ENCODE measurements at regions not wholly inside any gene's neighbourhood (a gene's known extent, or its start where the extent isn't known, plus 50 kb on each side); places are given as distances from the start of the nearest gene placed in this dataset.

DNA sequence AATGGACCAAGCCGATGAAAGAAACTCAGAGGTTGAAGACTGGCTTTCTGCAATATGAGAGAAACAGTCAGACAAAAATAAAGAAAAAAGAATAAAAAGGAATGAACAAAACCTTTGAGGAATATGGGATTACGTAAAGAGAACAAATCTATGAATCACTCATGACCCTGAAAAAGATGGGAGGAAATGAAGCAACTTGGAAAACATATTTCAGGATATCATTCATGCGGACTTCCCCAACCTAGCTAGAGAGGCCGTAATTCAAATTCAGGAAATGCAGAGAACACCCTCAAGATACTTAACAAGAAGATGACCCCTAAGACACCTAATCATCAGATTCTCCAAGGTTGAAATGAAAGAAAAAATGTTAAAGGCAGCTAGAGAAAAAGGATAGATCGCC is 705.3 kb upstream of the CHRM3 start:
- H3K27ac Mint-ChIP-seq: no peak overlapping the region
- no peak for DNase-seq (ENCODE audit: low spot score in 2 of 2, unreplicated experiment in 2 of 2)
- TF ChIP-seq, protein P1, sequence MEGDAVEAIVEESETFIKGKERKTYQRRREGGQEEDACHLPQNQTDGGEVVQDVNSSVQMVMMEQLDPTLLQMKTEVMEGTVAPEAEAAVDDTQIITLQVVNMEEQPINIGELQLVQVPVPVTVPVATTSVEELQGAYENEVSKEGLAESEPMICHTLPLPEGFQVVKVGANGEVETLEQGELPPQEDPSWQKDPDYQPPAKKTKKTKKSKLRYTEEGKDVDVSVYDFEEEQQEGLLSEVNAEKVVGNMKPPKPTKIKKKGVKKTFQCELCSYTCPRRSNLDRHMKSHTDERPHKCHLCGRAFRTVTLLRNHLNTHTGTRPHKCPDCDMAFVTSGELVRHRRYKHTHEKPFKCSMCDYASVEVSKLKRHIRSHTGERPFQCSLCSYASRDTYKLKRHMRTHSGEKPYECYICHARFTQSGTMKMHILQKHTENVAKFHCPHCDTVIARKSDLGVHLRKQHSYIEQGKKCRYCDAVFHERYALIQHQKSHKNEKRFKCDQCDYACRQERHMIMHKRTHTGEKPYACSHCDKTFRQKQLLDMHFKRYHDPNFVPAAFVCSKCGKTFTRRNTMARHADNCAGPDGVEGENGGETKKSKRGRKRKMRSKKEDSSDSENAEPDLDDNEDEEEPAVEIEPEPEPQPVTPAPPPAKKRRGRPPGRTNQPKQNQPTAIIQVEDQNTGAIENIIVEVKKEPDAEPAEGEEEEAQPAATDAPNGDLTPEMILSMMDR (IDR thresholded peaks at IDR 0.05; ENCODE audit: unreplicated experiment): no peak
- H3K4me1 Mint-ChIP-seq: peaks cover 11% of the 10 kb centered on the region
- no peak overlapping the region for H3K4me3 Mint-ChIP-seq
- H3K27me3 Mint-ChIP-seq (ENCODE audit: low read depth): no peaks in the 10 kb centered on the region
- no peaks in the 10 kb centered on the region for H3K36me3 Mint-ChIP-seq
- H3K9me3 Mint-ChIP-seq: peaks cover 33% of the 10 kb centered on the region

DNA sequence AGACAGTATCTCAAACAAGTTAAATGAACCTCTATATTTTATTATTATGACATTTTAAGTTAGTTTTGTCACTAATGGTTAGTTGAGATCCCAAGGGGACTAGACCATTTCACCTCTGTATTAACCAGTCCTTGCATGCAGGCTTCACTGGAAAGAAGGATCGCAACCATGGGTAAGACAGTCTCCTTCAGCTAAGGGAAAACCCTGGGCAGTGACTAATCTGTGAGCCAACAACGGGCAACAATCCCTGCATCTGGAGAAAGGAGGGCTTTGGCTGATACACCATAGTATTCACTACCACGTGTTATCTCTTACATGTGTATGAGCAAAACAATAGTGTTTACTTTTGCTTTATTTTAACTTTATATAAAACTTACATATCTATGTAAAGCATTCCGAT is 708.8 kb upstream of the CHRM3 start:
- no peak overlapping the region for H3K4me3 Mint-ChIP-seq
- no peaks in the 10 kb centered on the region for H3K36me3 Mint-ChIP-seq
- TF ChIP-seq, protein P1 (IDR thresholded peaks at IDR 0.05; ENCODE audit: unreplicated experiment): no peak
- peaks cover 26% of the 10 kb centered on the region for H3K4me1 Mint-ChIP-seq
- peaks cover 18% of the 10 kb centered on the region for H3K9me3 Mint-ChIP-seq
- no peak overlapping the region for H3K27ac Mint-ChIP-seq
- DNase-seq (ENCODE audit: low spot score in 2 of 2, unreplicated experiment in 2 of 2): no peak
- no peaks in the 10 kb centered on the region for H3K27me3 Mint-ChIP-seq (ENCODE audit: low read depth)

DNA sequence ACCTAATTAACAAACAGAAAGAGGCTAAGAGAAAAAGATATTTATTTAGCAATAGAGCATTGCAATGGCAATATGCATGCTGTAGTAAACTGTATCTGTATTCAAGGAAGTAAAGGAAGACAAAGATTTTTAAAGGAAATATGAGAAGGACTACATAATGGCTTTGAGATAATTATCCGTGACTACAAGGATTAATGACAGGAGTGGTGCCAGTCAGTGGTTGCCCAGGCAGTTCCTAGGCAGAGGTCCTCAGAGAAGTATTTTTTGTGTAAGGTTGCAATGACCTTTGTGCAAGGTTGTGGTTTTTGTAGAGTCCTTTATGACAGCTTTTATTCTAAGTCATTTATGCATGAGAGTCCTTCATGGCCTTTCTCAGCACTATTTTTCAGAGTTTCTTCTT is 711.1 kb upstream of the CHRM3 start:
- H3K4me3 Mint-ChIP-seq: no peak overlapping the region
- no peak overlapping the region for H3K27ac Mint-ChIP-seq
- no peaks in the 10 kb centered on the region for H3K36me3 Mint-ChIP-seq
- no peak for DNase-seq (ENCODE audit: low spot score in 2 of 2, unreplicated experiment in 2 of 2)
- H3K4me1 Mint-ChIP-seq: peaks cover 33% of the 10 kb centered on the region
- TF ChIP-seq, protein P1 (IDR thresholded peaks at IDR 0.05; ENCODE audit: unreplicated experiment): no peak
- no peaks in the 10 kb centered on the region for H3K9me3 Mint-ChIP-seq
- no peaks in the 10 kb centered on the region for H3K27me3 Mint-ChIP-seq (ENCODE audit: low read depth)

DNA sequence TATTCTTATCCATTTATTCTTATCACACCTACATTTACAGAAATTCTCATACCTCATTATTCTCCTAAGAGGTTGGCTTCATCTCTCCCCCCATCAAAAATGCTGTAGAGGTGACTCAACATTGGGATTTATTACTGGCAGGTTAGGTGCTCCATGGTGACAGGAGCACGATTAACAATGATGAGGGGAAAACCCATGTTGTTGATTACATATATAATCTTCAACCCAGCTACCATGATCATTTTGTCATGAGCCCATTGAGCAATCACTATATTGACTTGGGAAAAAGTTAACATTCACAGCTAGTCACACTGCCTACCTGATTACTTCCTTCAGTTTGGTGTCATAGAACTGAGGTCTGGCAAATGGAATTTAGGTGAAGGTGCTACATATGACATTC is 712.1 kb upstream of the CHRM3 start:
- Mint-ChIP-seq H3K4me1 (peaks cover 33% of the 10 kb centered on the region), H3K36me3 (no peaks in the 10 kb centered on the region), H3K27me3 (ENCODE audit: low read depth) (no peaks in the 10 kb centered on the region), H3K27ac (no peak overlapping the region), H3K4me3 (no peak overlapping the region), H3K9me3 (no peaks in the 10 kb centered on the region)
- TF ChIP-seq, protein P1 (IDR thresholded peaks at IDR 0.05; ENCODE audit: unreplicated experiment): no peak
- DNase-seq (ENCODE audit: low spot score in 2 of 2, unreplicated experiment in 2 of 2): no peak

DNA sequence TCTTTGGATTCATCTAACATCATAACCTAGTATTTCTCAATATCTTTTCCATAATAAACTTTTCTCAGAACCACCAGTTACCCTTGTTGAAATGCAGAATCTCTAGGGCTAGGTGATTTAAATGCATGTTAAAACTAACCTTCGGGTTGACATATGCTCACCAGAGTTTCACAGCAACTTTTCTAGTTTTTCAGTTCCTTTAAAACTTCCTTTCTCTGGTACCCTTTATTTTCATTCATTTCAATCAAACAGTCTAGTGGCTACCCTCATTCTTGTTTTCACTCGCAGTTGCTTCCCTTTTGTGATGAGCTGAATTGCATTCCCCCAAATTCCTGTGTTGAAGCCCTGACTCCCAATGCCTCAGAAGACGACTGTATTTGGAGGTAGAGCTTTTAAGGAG is 712.8 kb upstream of the CHRM3 start:
- TF ChIP-seq, protein P1 (IDR thresholded peaks at IDR 0.05; ENCODE audit: unreplicated experiment): no peak
- no peaks in the 10 kb centered on the region for H3K27me3 Mint-ChIP-seq (ENCODE audit: low read depth)
- H3K4me3 Mint-ChIP-seq: no peak overlapping the region
- H3K27ac Mint-ChIP-seq: no peak overlapping the region
- DNase-seq (ENCODE audit: low spot score in 2 of 2, unreplicated experiment in 2 of 2): no peak
- H3K36me3 Mint-ChIP-seq: no peaks in the 10 kb centered on the region
- H3K4me1 Mint-ChIP-seq: peaks cover 32% of the 10 kb centered on the region
- no peaks in the 10 kb centered on the region for H3K9me3 Mint-ChIP-seq

DNA sequence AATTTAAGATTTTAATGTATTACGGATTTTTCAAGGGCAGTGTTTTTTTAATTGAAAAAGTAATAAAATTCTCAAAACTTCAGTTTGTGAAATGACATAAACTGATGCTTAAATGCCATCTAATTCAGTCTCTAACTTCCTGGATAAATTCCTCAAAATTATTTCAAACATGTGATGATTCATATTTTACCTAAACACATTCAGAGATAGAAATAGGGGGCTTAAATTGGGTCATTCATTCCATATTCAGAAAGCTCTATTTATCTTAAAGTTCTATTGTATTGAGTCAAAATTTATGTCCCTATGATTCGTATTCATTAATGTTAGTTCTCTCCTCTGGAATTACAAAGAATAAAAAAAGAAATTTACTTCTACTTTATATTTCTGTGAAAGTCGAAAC is 713.6 kb upstream of the CHRM3 start:
- Mint-ChIP-seq H3K27me3 (ENCODE audit: low read depth) (no peaks in the 10 kb centered on the region), H3K4me3 (no peak overlapping the region), H3K36me3 (no peaks in the 10 kb centered on the region), H3K4me1 (peaks cover 26% of the 10 kb centered on the region), H3K27ac (no peak overlapping the region), H3K9me3 (peaks cover 3% of the 10 kb centered on the region)
- no peak for DNase-seq (ENCODE audit: low spot score in 2 of 2, unreplicated experiment in 2 of 2)
- TF ChIP-seq, protein P1 (IDR thresholded peaks at IDR 0.05; ENCODE audit: unreplicated experiment): no peak

Measured in mesothelial cell of epicardium (in vitro differentiated cells).